ENCODE measurements at regions not wholly inside any gene's neighbourhood (a gene's known extent, or its start where the extent isn't known, plus 50 kb on each side); places are given as distances from the start of the nearest gene placed in this dataset.

DNA sequence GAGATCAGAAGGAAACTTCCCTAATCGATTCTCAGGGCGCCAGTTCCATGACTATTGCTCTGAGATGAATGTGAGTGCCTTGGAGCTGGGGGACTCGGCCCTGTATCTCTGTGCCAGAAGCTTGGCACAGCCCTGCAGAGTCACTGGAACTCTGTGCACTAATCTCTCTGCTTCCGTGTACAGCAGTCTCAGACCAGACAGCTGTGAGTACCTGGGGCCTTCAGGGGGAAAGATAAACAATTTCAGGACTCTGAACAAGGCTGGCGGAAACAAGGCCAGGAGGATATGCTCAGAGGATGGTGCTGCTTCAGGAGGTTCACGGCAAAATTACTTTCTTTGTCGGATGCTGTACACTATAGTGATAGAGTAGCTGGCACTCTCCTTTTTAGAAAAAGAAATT lies 131.7 kb upstream of the PRSS58 start:
- no peaks in the 10 kb centered on the region for H3K9me3 ChIP-seq
- H3K27me3 ChIP-seq, result no peaks in the 10 kb centered on the region
- no peaks in the 10 kb centered on the region for H3K36me3 ChIP-seq (ENCODE audit: low read depth, missing control alignments)
- WGBS, 2 donors, result 63 to 70% methylated on average over 6 to 7 of the region's 7 CpGs
- no peak overlapping the region for H3K27ac ChIP-seq
- no peak for DNase-seq
- intact Hi-C loops (cut with DNase I; ENCODE audit: low total_unique reads), result no loop called here
- H3K4me1 ChIP-seq, result no peaks in the 10 kb centered on the region
- H3K4me3 ChIP-seq, result no peak overlapping the region
- TF ChIP-seq, protein P1, sequence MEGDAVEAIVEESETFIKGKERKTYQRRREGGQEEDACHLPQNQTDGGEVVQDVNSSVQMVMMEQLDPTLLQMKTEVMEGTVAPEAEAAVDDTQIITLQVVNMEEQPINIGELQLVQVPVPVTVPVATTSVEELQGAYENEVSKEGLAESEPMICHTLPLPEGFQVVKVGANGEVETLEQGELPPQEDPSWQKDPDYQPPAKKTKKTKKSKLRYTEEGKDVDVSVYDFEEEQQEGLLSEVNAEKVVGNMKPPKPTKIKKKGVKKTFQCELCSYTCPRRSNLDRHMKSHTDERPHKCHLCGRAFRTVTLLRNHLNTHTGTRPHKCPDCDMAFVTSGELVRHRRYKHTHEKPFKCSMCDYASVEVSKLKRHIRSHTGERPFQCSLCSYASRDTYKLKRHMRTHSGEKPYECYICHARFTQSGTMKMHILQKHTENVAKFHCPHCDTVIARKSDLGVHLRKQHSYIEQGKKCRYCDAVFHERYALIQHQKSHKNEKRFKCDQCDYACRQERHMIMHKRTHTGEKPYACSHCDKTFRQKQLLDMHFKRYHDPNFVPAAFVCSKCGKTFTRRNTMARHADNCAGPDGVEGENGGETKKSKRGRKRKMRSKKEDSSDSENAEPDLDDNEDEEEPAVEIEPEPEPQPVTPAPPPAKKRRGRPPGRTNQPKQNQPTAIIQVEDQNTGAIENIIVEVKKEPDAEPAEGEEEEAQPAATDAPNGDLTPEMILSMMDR (IDR thresholded peaks at IDR 0.05), result no peak
- no peak for TF ChIP-seq POLR2A (IDR thresholded peaks at IDR 0.05)

DNA sequence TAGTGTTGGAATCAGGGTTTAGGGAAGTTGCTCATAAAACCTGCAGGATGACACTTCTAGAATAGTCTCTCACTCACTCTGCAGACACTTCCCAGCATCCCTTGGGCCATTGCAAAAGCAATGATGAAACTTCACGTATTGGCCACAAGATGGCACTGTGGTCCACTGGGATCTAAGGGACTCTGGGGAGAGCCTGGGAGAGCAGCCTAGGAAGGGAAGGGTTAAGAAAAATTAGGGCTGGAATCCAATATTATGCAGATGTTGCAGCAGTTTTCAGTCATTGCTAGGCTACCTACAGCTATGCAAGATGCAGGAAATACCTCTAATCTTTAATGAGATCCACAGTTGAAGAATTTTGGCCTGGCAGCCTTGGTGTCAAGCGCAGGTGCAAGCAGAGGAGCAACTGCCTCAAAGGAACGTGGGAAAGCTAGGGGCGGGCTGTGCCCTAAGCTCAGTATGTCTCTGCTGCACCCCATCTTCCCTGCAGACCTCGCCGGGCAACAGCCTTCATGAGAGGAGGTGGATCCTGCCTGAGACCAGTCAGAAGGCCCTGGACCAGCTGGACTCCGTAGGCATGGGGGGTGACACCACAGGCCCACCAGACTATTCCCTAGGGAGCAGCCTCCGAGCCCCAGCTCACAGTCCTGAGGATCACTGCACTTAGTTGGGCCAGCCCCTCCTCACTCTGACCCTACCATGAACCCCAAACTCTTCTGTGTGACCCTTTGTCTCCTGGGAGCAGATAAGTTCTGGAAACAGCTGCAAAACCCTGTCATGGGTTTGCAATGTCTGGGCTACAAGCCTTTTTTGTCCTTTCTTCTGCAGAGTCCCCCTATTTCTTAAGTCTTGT lies 127.9 kb upstream of the PRSS58 start:
- TF ChIP-seq POLR2A (IDR thresholded peaks at IDR 0.05), result no peak
- TF ChIP-seq, protein P1 (IDR thresholded peaks at IDR 0.05), result peak; percentile 25 to 66 (median 48)
- Histone ChIP-seq H3K4me1 (no peaks in the 10 kb centered on the region), H3K27ac (no peak overlapping the region), H3K27me3 (no peaks in the 10 kb centered on the region), H3K4me3 (no peak overlapping the region), H3K9me3 (no peaks in the 10 kb centered on the region), H3K36me3 (ENCODE audit: low read depth, missing control alignments) (no peaks in the 10 kb centered on the region)
- intact Hi-C loops (cut with DNase I; ENCODE audit: low total_unique reads), result no loop called here
- 47 to 57% methylated on average over 4 to 8 of the region's 8 CpGs for WGBS, 2 donors
- DNase-seq, result peak; percentile 53

DNA sequence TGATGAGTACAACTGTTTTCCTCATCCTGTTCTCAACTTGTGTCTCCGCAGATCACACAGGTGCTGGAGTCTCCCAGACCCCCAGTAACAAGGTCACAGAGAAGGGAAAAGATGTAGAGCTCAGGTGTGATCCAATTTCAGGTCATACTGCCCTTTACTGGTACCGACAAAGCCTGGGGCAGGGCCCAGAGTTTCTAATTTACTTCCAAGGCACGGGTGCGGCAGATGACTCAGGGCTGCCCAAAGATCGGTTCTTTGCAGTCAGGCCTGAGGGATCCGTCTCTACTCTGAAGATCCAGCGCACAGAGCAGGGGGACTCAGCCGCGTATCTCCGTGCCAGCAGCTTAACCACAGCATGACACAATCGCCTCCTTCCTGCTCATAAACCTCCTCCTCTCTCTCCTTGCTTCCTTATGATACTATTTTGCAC lies 126.7 kb upstream of the PRSS58 start:
- H3K9me3 ChIP-seq, result no peaks in the 10 kb centered on the region
- no peak overlapping the region for H3K4me3 ChIP-seq
- H3K4me1 ChIP-seq, result no peaks in the 10 kb centered on the region
- no peaks in the 10 kb centered on the region for H3K27me3 ChIP-seq
- no peaks in the 10 kb centered on the region for H3K36me3 ChIP-seq (ENCODE audit: low read depth, missing control alignments)
- no peak for DNase-seq
- H3K27ac ChIP-seq, result no peak overlapping the region
- 67 to 69% methylated on average over 10 to 11 of the region's 11 CpGs for WGBS, 2 donors
- intact Hi-C loops (cut with DNase I; ENCODE audit: low total_unique reads), result no loop called here
- TF ChIP-seq, protein P1 (IDR thresholded peaks at IDR 0.05), result no peak
- no peak for TF ChIP-seq POLR2A (IDR thresholded peaks at IDR 0.05)

DNA sequence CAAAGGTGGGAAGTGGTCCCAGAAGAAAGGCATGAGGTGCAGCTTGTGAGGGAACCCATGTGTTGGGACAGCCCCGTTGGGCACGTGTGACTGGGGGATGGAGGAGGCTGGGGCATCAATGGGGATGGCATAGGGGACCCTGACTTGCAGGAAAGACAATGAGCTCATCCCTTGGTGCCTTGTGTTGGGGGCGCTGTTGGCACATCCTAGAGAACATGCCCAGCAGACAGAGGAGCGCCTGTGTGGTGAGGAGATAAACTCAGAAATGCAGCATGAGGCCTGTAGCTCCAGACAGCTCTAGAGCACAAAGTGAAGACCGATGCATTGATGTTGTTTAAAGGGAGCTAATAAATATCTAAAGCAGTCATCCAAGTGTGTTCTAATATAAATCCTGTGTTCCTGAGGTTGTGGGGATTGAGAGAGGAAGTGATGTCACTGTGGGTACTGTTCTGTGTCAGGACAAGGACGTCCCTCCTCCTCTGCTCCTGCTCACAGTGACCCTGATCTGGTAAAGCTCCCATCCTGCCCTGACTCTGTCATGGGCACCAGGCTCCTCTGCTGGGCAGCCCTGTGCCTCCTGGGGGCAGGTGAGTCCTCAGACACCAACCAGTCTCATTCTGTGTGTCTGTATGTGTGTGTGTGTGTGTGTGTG lies 126.1 kb upstream of the PRSS58 start:
- TF ChIP-seq, protein P1 (IDR thresholded peaks at IDR 0.05), result no peak
- no peak for TF ChIP-seq POLR2A (IDR thresholded peaks at IDR 0.05)
- no peak for DNase-seq
- Histone ChIP-seq H3K4me1 (no peaks in the 10 kb centered on the region), H3K36me3 (ENCODE audit: low read depth, missing control alignments) (no peaks in the 10 kb centered on the region), H3K27ac (no peak overlapping the region), H3K9me3 (no peaks in the 10 kb centered on the region), H3K27me3 (no peaks in the 10 kb centered on the region), H3K4me3 (no peak overlapping the region)
- intact Hi-C loops (cut with DNase I; ENCODE audit: low total_unique reads), result no loop called here
- 81 to 83% methylated on average over 5 to 6 of the region's 6 CpGs for WGBS, 2 donors

Measured in testis (tissue), 2 donors.